Endothelial cell of umbilical vein (primary cell): ENCODE measurements at regions not wholly inside any gene's neighbourhood (a gene's known extent, or its start where the extent isn't known, plus 50 kb on each side); places are given as distances from the start of the nearest gene placed in this dataset.

ENCODE experiments used
- BruUV-seq: library from RNA; stranded (reverse); fragments of 400-500 nt; replicated peaks from 2 replicates; lab custom pipeline; 2021; lab: Mats Ljungman, UMichigan
- CTCF ChIA-PET: fragments of 300-600, 350-600 bp; sonication (Branson Sonifier 250); formaldehyde crosslinking; loops from one replicate; lab custom pipeline; 2021; ENCODE audit warnings: antibody characterized with exemption, inconsistent platforms; lab: Charles Lee
- POLR2A ChIA-PET: fragments of 300-600, 350-600 bp; sonication (Branson Sonifier 250); formaldehyde crosslinking; loops from one replicate; lab custom pipeline; 2021; ENCODE audit warnings: antibody characterized with exemption, inconsistent platforms; lab: Charles Lee
- DNase-seq: peaks from one replicate; pipeline ENCODE4 v3.0.0-alpha.2; 2011; ENCODE audit warnings: low read depth, low spot score
- FAIRE-seq: peaks from 2 replicates; lab custom pipeline; 2011; peaks lifted over from hg19 to GRCh38; lab: Jason Lieb, UNC
- H2AFZ ChIP-seq: 2 replicates; pipeline ENCODE4 v1.6.0; 2012; ENCODE audit warnings: low read depth, low read length, control low read depth, inconsistent platforms
- H3K27ac ChIP-seq: 2 replicates; pipeline ENCODE4 v1.5.1; 2011; ENCODE audit warnings: low read depth, mild to moderate bottlenecking, control low read depth, low read length, moderate library complexity; ENCODE audit not compliant: insufficient read depth
- H3K27me3 ChIP-seq, 2 experiments: 2 replicates each; pipeline versions ENCODE4 v1.6.0 to v1.6.1; 2011; ENCODE audit warnings: low read length in 2 of 2, mixed read lengths in 1 of 2; ENCODE audit not compliant: control insufficient read depth in 2 of 2, insufficient read depth in 2 of 2
- H3K36me3 ChIP-seq, 2 experiments: 2 replicates in 1 of 2; 3 replicates in 1 of 2; pipeline ENCODE4 v1.5.1; 2011; ENCODE audit warnings: low read length in 2 of 2, mild to moderate bottlenecking in 1 of 2, moderate library complexity in 1 of 2; ENCODE audit not compliant: control insufficient read depth in 2 of 2, insufficient read depth in 2 of 2; ENCODE audit errors: extremely low read depth in 1 of 2
- H3K4me1 ChIP-seq: 3 replicates; pipeline ENCODE4 v1.5.1; 2011; ENCODE audit warnings: mild to moderate bottlenecking, low read length; ENCODE audit not compliant: control insufficient read depth, insufficient read depth; ENCODE audit errors: extremely low read depth
- H3K4me2 ChIP-seq: 2 replicates; pipeline ENCODE4 v1.6.1; 2011; ENCODE audit warnings: low read length, control low read depth, mixed read lengths; ENCODE audit not compliant: insufficient read depth
- H3K4me3 ChIP-seq, 3 experiments: fragments of 200-600 bp in 1 of 3; sonication (generic), shearing (Covaris generic) in 1 of 3; replicated peaks in 1 of 3; 2 replicates each; pipeline ENCODE4 v1.5.1; 2011 to 2016; ENCODE audit warnings: control low read depth in 3 of 3, low read length in 3 of 3, mild to moderate bottlenecking in 2 of 3, inconsistent platforms in 1 of 3, low read depth in 1 of 3, moderate library complexity in 1 of 3; ENCODE audit not compliant: insufficient read depth in 1 of 3
- H3K79me2 ChIP-seq: 2 replicates; pipeline ENCODE4 v1.6.0; 2012; ENCODE audit warnings: low read length, inconsistent platforms; ENCODE audit not compliant: control insufficient read depth, insufficient read depth
- H3K9ac ChIP-seq: replicated peaks from 2 replicates; pipeline ENCODE3; 2011; ENCODE audit warnings: low read length, control low read depth; ENCODE audit not compliant: insufficient read depth; ENCODE audit errors: extremely low read depth
- H3K9me1 ChIP-seq: replicated peaks from 3 replicates; pipeline ENCODE4 v1.6.0; 2011; ENCODE audit warnings: mild to moderate bottlenecking, low read length; ENCODE audit not compliant: control insufficient read depth, insufficient read depth; ENCODE audit errors: extremely low read depth
- H3K9me3 ChIP-seq: replicated peaks from 2 replicates; pipeline ENCODE4 v1.5.1; 2012; ENCODE audit warnings: low read length, inconsistent platforms; ENCODE audit not compliant: control insufficient read depth, insufficient read depth
- H4K20me1 ChIP-seq: replicated peaks from 2 replicates; pipeline ENCODE3; 2011; ENCODE audit warnings: mild to moderate bottlenecking, low read length; ENCODE audit not compliant: control insufficient read depth, insufficient read depth; ENCODE audit errors: extremely low read depth
- EZH2 ChIP-seq: IDR thresholded peaks from 2 replicates; pipeline ENCODE4 v1.6.1; 2012; ENCODE audit warnings: borderline replicate concordance, low read depth, mild to moderate bottlenecking, moderate library complexity, low read length, inconsistent platforms; ENCODE audit not compliant: severe bottlenecking
- FOS ChIP-seq: IDR thresholded peaks from 2 replicates; pipeline ENCODE4 v1.6.1; 2011; ENCODE audit warnings: mild to moderate bottlenecking, low read length, moderate library complexity, borderline replicate concordance; ENCODE audit not compliant: insufficient read depth
- GATA2 ChIP-seq: IDR thresholded peaks from 2 replicates; pipeline ENCODE4 v1.7.0; 2011; ENCODE audit warnings: low read depth, mild to moderate bottlenecking, moderate library complexity, mixed read lengths, low read length; ENCODE audit not compliant: insufficient read length, insufficient read depth
- JUN ChIP-seq: IDR thresholded peaks from 2 replicates; pipeline ENCODE4 v1.6.1; 2011; ENCODE audit warnings: borderline replicate concordance, low read depth; ENCODE audit not compliant: insufficient read length, insufficient read depth
- MYC ChIP-seq: IDR thresholded peaks from one replicate; pipeline ENCODE4 v1.6.1; 2011; ENCODE audit warnings: mild to moderate bottlenecking, low read depth, low read length
- POLR2A ChIP-seq: IDR thresholded peaks from 2 replicates; pipeline ENCODE4 v1.6.1; 2012; ENCODE audit warnings: low read depth, mild to moderate bottlenecking, control low read depth, low read length
- dilution Hi-C: fragments of 300-500 bp; cut with MboI; formaldehyde crosslinking; loops from one replicate; pipeline ENCODE4 v1.15.0; 2019; ENCODE audit warnings: low sequenced_read_pairs; ENCODE audit not compliant: extremely low pct_ligation_motif_present
- intact Hi-C: fragments of 100-400 bp; cut with micrococcal nuclease; formaldehyde crosslinking; loops from one replicate; pipeline ENCODE4 v1.10.0; 2022
- TF ChIP-seq, protein P1 (sequence below), 2 donors: IDR thresholded peaks; 1 replicate in 1 of 2; 2 replicates in 1 of 2; pipeline ENCODE4 v1.5.1; 2011; ENCODE audit warnings: low read length in 2 of 2, mild to moderate bottlenecking in 2 of 2, moderate library complexity in 2 of 2, control low read depth in 1 of 2, inconsistent platforms in 1 of 2, low read depth in 1 of 2; ENCODE audit not compliant: insufficient read depth in 1 of 2; ENCODE audit errors: extremely low read depth in 1 of 2
- TF ChIP-seq, protein P2 (sequence below): IDR thresholded peaks from 2 replicates; pipeline ENCODE4 v1.6.1; 2011; ENCODE audit not compliant: insufficient read depth, insufficient read length

DNA sequence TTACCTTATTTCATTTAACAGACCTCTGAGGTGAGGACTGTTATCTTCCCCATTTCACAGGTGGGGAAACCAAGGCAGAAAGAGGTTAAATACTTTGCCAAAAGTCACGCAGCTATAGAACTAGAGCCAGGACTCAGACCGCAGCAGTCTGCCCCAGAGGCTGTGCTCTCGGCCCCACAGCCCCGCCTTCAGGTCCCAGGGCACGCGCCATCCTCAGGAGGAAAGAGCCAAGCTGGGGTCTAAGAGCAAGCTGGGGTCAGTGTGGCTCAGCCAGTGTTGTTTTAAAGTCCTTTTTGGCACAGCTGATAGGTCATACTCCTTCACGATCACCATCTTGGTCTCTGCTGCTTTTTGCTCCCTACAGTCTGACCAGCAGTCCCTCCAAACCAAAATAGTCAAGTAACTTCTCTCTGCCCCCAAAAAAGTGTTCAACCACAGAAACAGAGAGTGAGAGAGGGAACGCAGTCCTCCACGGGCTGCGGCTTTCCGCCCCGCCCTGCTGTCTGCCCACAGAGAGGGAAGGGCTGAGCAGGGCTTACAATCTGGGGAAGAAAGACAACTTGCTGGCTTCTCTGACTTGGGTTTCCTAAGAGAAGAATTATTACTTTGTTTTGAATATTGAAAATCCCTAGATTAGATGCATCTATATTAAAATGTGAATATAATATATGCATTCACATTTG is 137.2 kb upstream of the OPCML start:
- Histone ChIP-seq H3K9ac (no peak overlapping the region), H3K9me1 (no peaks in the 10 kb centered on the region), H2AFZ (no peak overlapping the region), H3K27ac (no peak overlapping the region), H3K4me2 (no peak overlapping the region), H3K4me1 (no peaks in the 10 kb centered on the region), H3K79me2 (no peaks in the 10 kb centered on the region), H3K9me3 (peaks cover 5% of the 10 kb centered on the region), H4K20me1 (no peaks in the 10 kb centered on the region), H3K4me3 (no peak overlapping the region), H3K36me3 (no peaks in the 10 kb centered on the region), H3K27me3 (no peaks in the 10 kb centered on the region)
- intact Hi-C loops (no loop called here), dilution Hi-C loops (no loop called here)
- POLR2A ChIA-PET = no interaction called here
- DNase-seq = no peak
- CTCF ChIA-PET = no interaction called here
- no TSS peak for BruUV-seq
- TF ChIP-seq MYC = no peak
- no peak for TF ChIP-seq JUN
- TF ChIP-seq POLR2A = no peak
- TF ChIP-seq FOS = no peak
- TF ChIP-seq, protein P1, sequence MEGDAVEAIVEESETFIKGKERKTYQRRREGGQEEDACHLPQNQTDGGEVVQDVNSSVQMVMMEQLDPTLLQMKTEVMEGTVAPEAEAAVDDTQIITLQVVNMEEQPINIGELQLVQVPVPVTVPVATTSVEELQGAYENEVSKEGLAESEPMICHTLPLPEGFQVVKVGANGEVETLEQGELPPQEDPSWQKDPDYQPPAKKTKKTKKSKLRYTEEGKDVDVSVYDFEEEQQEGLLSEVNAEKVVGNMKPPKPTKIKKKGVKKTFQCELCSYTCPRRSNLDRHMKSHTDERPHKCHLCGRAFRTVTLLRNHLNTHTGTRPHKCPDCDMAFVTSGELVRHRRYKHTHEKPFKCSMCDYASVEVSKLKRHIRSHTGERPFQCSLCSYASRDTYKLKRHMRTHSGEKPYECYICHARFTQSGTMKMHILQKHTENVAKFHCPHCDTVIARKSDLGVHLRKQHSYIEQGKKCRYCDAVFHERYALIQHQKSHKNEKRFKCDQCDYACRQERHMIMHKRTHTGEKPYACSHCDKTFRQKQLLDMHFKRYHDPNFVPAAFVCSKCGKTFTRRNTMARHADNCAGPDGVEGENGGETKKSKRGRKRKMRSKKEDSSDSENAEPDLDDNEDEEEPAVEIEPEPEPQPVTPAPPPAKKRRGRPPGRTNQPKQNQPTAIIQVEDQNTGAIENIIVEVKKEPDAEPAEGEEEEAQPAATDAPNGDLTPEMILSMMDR (IDR thresholded peaks at IDR 0.05; ENCODE audit: extremely low read depth in 1 of 2, insufficient read depth in 1 of 2, low read depth in 1 of 2, low read length in 2 of 2) = no peak
- TF ChIP-seq EZH2 = no peak
- TF ChIP-seq GATA2 = no peak
- TF ChIP-seq, protein P2, sequence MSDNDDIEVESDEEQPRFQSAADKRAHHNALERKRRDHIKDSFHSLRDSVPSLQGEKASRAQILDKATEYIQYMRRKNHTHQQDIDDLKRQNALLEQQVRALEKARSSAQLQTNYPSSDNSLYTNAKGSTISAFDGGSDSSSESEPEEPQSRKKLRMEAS = no peak
- FAIRE-seq = no peak
